ENCODE measurements at regions not wholly inside any gene's neighbourhood (a gene's known extent, or its start where the extent isn't known, plus 50 kb on each side); places are given as distances from the start of the nearest gene placed in this dataset.

DNA sequence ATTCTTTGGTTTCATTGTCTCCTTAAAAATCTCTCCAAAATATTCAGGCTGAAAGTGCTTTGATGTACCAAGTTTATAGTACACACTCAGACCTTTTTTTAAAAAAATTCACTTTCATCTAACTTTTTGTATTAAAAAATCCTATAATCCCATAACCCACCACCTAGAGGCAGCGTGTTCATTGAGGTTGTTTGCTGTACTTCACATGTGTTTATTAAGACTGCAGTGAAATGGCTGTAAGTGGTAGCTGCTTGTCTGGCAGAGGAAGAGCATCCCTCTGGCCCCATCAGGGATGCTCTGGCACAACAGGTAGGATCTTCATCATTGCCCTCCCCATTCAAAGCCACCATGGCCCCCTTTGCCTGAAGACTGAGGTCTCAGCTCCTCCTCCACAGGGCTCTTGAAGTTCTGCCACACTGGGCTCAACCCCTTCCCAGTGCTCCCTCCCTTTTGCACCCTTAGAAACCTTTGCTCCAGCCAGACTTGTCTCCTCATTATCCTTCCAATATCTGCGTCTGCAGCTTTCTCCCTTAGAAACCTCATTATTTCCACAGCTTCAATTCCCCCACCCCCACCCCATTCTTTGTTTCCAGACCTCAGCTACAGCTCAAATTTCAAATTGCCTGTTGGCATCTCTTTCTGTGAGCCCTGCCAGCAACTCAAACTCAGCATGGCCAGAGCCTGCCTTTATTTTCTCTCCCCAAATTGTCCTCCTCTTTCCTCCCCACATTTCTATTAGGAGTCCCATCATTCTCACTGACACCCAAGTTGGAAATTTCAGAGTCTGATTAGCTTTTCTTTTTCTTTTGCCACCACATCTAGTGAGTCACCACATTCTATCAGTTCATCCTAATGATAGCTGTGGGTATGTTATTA lies 369.6 kb upstream of the USP24 start:
- DNase-seq (ENCODE audit: low read depth in 2 of 2) = no peak

GRCh38 chr1:55582084-55582483 lies 366.9 kb upstream of the USP24 start:
- no peak for DNase-seq (ENCODE audit: low read depth in 2 of 2)

DNA sequence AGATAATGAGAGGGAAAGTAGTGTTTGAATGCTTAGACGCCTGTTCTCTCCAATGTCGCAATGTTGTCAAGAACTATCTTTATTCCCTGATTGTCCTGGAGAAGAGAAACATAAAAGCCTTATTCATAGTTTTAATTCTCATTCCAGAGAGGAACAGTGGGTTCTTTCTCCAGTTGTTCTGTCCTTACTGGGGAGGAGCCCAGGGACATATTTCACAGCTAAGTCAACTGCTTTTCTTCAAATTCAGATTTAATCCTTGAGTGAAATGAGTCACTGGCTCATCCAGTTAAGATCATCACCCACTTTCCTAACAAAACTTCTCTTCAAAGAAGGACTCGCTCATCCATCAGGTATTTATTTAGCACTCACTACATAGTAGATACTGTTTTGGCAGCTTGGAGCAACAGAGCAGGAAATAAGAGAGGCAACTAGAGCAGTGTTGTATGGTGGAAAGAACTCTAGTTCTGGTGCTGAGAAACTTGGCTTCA lies 365.7 kb upstream of the USP24 start:
- no peak for DNase-seq (ENCODE audit: low read depth in 2 of 2)

DNA sequence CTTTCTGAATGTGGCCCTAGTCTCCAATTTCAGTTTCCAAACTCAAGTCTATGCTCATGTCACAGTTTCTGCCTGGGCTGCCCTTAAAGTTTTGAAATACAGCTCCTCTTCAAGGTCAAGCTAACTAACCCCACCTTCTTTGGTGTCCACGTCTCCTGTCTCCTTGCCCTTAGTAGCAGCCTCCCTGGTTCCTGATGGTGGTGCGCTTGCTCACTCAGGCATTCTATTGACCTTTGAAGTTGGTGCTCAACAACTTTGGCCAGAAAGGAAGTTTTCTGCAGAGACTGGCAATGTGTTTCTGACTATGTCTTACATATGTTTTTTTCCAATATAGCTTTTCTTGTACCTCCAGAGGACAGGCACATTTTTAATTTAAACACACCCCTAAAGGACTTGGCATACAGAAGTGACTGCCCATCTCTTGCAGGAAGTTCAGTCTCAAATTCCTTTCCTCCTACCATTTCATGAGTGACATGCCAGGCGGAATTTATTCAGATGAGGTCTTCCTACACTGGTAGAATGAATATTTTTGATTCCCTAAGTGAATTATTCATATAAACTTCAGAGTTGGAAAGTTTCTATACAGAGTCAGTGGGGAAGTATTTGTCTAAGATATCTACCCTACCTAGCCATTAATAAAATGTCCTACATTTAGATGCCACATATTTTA lies 364.3 kb upstream of the USP24 start:
- no peak for DNase-seq (ENCODE audit: low read depth in 2 of 2)

DNA sequence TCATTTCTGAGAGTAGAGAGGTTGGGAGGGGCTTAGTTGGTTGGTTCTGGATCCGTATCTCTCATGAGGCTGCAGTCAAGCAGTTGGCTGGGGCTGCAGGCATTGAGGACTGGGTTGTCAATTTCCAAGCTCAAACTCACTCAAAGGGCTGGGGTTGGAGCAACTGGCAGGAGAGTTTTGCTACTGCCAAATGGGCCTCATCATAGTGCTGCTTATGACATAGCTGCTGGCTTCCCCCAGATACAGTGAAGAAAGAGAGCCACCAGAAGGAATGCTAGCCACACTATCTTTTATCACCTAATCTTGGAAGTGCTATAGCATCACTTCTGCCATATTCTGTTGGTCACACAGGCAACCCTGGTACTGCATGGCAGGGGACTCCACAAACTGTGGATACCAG lies 363.5 kb upstream of the USP24 start:
- DNase-seq (ENCODE audit: low read depth in 2 of 2) = no peak

DNA sequence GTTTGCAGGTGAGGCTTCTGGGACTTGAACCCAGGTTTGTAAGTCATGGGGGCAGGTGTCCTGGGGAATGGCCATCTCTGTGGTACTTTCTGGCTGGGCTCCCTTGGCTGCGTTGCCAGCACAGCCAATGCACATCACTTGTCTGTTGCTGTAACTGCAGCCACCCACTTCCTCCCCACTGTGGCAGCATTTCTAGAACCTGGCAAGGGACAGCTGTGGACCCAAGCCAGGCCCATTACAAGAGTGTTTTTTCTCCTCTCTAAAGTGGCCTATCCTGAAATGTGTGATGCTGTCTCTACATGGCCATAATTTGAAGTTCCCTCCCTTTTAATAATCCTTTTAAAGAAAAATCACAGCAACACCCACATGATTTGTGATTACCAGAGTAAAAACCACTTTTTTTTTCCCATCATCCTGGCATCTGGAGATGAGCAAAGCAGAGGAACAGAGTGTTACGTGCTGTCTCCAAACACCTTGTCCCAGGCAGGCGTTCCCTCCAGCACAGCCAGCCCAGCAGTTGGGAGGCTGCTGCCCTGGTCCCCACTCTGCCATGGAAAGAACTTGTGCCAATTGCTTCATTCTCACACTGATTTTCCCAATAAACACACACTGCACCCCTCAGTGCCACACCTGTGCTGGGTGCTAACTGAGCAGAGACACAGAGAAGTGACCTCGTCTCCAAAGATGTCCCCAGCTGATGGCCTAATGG lies 360.6 kb upstream of the USP24 start:
- no peak for DNase-seq (ENCODE audit: low read depth in 2 of 2)

DNA sequence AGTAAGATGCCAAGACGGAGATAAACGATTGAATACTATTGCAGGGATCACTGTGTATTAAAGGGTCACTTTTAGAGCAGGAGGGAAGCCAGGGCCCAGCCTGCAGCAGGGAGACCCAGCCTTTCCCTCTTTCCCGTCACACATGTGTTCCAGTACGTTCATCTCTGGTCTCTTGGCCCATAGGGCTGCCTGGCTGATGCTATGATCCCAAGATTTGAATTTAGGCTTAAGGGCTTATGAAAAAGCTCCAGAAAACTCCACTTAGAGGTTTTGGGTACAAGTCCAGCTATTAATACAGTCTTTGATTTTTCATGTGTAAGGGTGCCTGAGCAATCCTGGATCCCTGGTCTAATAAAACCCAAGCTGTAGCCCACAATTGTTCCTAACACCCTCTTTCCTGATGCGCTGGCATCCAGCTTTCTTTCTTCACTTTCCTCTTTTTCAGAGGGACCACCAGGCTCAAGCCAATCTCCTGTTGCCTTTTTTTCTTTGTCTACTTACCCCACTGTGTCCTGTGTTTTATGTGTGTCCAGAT lies 359.6 kb upstream of the USP24 start:
- no peak for DNase-seq (ENCODE audit: low read depth in 2 of 2)

GRCh38 chr1:55572878-55573734 lies 357.9 kb upstream of the USP24 start:
- DNase-seq (ENCODE audit: low read depth in 2 of 2) = no peak

DNA sequence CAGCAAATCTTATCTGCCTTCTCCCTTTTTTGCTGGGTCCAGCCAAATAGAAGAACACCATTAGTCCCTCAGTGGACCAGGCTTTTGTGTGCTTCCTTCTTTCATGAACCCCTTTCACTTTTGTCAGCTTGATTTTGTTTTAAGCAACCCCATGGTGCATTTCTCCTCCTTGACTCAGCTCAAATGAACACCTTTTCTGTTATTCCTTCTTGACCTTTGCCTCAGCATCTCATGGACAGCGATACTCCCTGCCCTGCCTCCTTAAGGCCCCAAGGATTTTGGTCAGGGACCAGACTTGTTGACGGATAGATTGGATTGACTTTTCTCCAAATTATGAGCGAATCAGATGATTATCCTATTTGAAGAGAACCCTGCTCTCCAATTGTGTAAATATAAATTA lies 356.6 kb upstream of the USP24 start:
- no peak for DNase-seq (ENCODE audit: low read depth in 2 of 2)

- no peak for DNase-seq (ENCODE audit: low read depth in 2 of 2)
Observed at GRCh38 chr1:55569417-55569816, 354.3 kb upstream of the USP24 start.

- no peak for DNase-seq (ENCODE audit: low read depth in 2 of 2)
Observed at GRCh38 chr1:55568732-55569131, 353.6 kb upstream of the USP24 start.

DNA sequence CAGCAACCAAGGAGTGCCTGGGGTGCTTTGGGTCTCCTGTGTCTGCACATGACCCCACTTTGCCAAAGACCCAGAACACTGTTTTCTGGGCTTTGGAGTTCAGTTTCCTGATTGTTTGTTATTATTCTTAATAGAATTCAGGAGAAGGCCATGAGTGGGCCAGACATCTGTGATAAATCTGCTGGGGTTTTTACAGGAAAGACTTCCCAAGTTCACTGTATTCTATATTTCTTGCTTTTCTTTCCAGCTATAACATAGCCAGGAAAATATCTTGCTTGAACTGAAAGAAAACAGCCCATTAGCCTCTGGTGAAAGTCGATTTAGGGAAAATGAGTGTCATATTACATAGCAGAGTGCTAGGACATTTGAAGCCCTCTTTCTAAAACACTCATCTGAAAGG lies 345.1 kb upstream of the USP24 start:
- DNase-seq (ENCODE audit: low read depth in 2 of 2) = no peak

DNA sequence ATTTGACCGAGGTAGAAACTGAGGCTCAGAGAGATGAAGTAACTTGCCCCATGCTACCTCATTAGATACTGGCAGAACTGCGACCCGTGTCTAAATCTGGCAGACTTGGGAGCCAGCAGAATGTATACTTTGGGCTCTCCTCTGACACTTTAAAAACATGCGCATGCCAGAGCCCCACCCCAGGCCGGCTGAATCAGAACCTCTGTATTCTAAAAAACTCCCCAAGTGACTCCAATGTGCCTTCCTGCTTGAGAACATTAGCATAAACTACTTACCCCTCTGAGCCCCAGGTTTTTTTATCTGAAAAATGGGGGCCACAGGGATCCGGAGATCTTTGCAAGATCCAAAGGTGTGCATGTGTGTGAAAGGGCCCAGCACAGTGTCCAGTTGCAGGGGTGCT lies 344.7 kb upstream of the USP24 start:
- no peak for DNase-seq (ENCODE audit: low read depth in 2 of 2)

GRCh38 chr1:55559161-55559611 lies 344.0 kb upstream of the USP24 start:
- no peak for DNase-seq (ENCODE audit: low read depth in 2 of 2)

DNA sequence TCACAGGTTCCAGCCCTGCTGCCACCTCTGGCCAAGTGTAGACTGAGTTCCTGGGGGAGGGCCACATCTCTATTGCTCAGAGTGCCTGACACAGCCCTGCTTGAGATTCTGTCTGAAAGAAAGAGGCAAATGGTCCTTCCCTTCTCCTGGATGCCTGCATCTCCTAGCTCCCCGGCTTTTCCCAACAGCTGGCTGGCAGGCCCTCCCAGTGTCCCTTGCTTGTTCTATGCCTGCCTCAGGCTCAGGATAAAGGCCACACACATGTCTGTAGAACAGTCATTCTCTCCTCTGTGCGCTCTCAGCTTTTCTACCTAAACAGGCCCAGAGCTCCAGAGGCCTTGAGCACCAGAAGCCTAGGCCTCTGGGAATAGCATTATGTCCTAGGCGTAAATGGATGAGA lies 343.4 kb upstream of the USP24 start:
- DNase-seq (ENCODE audit: low read depth in 2 of 2) = no peak

DNA sequence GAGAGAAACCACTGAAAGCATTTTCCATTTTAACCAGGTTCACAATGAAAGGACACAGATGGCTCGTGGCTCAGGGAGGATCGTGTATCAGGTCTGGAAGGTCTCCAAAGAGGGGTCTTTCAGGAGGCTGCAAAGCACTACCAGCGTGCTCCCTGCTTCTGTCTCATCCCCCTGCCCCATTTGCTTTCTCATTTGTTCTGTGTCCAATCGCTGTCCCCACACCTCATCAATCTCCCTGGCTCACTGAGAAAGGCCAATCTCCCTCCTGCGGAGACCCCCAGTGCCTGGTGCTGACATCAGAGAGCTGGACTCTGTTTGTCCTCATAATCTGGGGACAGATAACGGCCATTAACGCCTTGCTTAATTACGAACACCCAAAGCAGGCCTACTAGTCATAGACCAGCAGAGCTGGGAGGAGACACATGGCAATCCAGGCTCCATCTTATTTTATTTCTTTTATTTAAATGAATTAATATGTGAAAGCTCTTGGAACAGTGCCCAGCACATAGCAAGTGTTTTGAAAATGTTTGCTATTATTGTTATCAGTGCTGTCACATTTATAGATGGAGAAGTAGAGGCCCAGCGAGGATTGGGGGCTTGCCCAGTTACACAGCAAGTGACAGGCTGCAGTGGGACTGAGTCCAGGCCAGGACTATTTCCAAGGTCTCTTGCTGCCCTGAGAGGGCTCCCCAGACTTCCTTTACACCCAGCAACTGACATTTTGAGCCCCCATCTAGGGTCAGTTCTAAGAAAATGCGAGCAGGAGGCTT lies 341.0 kb upstream of the USP24 start:
- DNase-seq (ENCODE audit: low read depth in 2 of 2) = no peak

DNA sequence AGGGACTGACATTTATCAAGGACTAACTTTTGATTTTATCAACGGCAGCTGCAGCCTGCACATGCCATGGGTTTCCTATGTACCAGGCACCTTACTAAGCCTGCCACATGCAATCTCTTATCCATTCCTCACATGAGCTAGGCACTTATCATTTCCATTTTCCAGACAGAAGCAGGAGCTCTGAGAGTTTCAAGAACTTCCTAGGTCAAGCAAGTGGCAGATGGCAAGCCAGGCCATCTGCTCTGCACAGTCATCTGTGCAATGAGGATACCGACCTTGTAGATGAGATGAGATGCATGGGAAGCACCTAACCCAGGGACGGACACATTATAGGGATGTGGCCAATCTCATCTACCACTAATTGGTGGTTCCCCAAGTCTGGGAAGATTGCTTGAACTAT lies 339.4 kb upstream of the USP24 start:
- DNase-seq (ENCODE audit: low read depth in 2 of 2) = no peak

GRCh38 chr1:55552636-55553035 lies 337.5 kb upstream of the USP24 start:
- no peak for DNase-seq (ENCODE audit: low read depth in 2 of 2)

- no peak for DNase-seq (ENCODE audit: low read depth in 2 of 2)
Observed at GRCh38 chr1:55547405-55547804, 332.2 kb upstream of the USP24 start.

- no peak for DNase-seq (ENCODE audit: low read depth in 2 of 2)
Observed at GRCh38 chr1:55546553-55546952, 331.4 kb upstream of the USP24 start.

- DNase-seq (ENCODE audit: low read depth in 2 of 2) = no peak
Observed at GRCh38 chr1:55544826-55545225, 329.7 kb upstream of the USP24 start.
